ENCODE measurements at regions not wholly inside any gene's neighbourhood (a gene's known extent, or its start where the extent isn't known, plus 50 kb on each side); places are given as distances from the start of the nearest gene placed in this dataset.
"Not testable (repeated sequence)": the region's sequence is repeated elsewhere in the genome, so short reads cannot be mapped to it uniquely, and the experiment has no call there.

DNA sequence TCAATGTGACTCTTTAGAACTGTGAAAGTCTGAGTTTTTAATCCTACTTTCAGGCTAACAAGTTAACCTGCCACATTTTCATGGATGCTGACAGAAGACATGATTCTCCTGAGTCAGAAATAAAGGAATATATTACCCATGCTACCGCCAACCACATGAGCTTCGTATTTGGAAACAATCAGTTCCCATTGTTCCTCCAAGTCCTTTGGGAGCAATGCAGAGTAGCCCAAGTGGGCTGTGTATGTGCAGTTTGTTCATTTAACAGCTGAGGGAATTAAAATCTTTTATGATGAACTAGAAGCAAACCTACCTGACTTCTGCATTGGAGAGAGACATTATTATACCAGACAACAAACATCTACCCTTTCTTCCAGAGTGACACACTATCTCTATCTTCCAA, 169.3 kb upstream of the BET1 start:
- intact Hi-C loops (cut with micrococcal nuclease): loop anchor here (10.0 kb wide), 1 partner anchor 221 kb away; the partner anchor contains the start of gene COL1A2

DNA sequence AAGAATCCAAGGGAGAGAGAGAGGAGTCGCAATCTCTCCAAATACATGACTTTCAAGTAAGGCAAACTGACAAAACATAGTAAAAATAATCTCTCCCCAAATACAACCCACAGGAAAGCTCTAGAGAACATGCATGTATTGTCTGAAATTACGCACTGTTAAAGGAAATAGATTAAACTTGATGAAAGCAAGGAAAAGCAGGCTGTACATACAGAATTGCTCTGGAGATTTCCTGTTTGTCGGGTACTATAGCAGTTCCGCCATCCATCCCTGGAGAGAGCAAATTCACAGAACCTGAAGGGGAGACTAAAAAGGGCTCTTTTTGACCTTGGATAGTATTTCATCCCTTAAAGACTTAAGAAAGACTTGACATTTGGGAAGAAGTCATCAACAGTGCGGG, 170.2 kb upstream of the BET1 start:
- intact Hi-C loops (cut with micrococcal nuclease): loop anchor here (10.0 kb wide), 1 partner anchor 220 kb away; the partner anchor contains the start of gene COL1A2

DNA sequence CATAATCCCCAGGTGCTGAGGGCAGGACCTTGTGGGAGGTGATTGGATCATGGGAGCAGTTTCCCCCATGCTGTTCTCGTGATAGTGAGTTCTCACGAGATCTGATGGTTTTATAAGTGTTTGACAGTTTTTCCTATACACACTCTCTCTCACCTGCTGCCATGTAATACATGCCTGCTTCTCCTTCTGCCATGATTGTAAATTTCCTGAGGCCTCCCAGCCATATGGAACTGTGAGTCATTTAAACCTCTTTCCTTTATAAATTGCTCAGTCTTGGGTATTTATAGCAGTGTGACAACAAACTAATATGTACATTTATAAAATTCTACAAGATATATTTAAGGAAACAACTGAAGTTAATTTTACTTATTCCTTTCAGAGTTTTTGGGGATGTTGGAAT, 170.8 kb upstream of the BET1 start:
- intact Hi-C loops (cut with micrococcal nuclease): loop anchor here (10.0 kb wide), 1 partner anchor 220 kb away; the partner anchor contains the start of gene COL1A2

DNA sequence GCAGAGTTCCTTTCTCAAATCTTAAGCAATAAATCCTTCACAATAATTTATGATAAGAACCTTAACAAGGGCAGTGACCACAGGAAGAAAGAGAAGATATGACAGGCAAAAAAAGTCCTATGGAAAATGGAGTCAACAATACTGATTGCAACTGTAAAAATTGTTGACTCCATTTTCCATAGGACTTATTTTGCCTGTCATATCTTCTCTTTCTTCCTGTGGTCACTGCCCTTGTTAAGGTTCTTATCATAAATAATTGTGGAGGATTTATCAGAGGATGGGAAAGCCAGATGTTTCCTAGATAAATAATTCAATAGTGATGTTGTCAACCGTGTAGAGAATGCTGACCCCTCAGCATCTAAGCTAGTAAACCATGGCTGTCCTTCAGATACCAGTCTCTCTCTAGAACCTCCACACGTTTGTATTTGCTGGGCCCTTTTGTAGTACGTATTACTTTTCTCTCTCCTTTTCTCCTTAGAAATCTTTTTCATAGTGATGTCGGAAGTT, 172.6 kb upstream of the BET1 start:
- intact Hi-C loops (cut with micrococcal nuclease): loop anchor here (10.0 kb wide), 1 partner anchor 218 kb away; the partner anchor contains the start of gene COL1A2

DNA sequence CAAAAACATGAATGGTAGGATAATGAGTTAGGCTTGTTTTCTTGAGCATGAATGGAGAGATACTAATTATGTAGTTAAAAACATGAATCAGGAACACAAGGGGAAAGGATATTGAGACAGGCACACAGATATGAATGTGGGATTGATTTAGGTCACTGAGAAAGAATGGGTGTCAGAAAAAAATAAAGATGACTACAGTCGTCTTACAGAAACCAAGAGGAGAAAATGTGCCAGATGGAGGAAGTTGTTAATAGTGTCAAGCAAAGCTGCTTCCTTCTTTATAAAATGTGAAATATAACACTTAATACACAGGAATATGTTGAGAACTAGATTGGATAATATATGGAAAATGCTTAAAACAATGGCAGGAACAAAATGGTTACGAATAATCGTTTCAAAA, 173.3 kb upstream of the BET1 start:
- intact Hi-C loops (cut with micrococcal nuclease): loop anchor here (10.0 kb wide), 1 partner anchor 217 kb away; the partner anchor contains the start of gene COL1A2

DNA sequence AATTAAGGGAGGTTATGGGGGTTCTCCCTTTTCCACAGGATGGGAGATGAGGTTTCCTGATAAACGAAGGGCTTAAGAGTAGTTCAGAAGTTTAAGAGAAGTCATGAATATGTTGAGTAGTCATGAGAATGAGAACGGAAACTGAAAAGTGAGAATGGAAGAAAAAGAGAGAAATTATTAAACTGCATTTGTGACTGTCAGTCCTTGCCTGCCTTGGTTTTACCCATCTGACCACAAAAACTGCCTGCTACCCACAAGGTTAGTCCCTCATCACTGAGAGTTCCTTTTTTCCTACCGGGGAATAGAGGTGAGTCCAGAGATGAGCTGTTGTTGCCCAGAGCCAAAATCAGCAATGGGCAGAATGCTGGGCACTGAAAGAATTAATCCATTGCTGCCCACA, 174.1 kb upstream of the BET1 start:
- intact Hi-C loops (cut with micrococcal nuclease): loop anchor here (10.0 kb wide), 1 partner anchor 217 kb away; the partner anchor contains the start of gene COL1A2

DNA sequence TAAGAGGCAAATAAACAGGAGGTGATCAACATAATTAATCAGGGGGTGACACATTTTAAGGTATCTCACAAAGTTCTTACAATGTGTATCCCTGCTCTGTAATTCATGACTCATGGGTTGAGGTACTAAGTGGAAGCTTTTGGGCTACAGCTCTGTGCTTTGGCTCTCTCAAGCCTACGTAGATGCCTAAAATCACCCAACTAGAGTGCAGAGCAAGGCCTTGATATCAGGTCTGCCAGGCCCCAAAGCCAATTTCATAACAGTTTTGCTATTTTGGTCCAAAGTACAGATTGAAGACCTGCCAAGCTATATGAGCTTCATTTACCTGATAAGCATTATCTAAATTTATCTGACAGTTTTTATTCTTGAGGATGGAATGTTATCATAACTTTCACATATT, 175.3 kb upstream of the BET1 start:
- intact Hi-C loops (cut with micrococcal nuclease): loop anchor here (10.0 kb wide), 1 partner anchor 215 kb away; the partner anchor contains the start of gene COL1A2

DNA sequence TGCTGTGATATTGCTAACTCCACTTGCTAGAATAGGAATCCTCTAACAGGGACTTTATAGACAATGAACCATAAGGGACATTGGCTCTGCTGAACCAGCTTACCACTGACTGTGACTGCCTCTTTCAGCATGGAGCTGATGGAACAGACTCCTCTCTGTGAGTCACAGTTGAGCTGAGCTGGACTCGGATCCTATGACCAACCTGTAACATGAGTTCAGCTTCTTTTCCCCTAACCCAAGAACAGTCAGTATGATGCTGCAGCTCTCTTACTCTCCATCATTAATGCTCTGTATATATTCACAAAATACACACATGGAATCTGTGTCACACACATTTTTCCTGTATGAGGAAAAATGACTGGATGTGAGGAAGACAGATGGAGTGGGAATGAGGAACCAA, 177.9 kb upstream of the BET1 start:
- intact Hi-C loops (cut with micrococcal nuclease): no loop called here

DNA sequence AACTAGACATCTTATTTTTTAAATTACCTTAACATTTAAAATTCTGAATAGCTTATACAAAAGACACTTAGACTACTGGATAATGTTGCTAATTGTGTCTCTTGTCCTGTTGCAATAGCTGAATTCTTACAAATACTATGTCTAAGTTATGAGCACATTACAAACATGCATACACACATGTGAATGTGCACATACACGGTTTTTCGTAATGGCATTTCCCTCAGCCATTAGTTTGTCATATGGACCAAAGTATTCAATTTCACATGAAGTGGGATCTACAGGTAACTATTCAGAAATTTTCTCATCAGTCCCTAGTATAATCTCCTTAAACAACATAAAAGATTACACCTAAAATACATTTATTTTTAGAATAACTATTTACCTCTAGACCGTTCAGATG, 178.6 kb upstream of the BET1 start:
- intact Hi-C loops (cut with micrococcal nuclease): no loop called here

DNA sequence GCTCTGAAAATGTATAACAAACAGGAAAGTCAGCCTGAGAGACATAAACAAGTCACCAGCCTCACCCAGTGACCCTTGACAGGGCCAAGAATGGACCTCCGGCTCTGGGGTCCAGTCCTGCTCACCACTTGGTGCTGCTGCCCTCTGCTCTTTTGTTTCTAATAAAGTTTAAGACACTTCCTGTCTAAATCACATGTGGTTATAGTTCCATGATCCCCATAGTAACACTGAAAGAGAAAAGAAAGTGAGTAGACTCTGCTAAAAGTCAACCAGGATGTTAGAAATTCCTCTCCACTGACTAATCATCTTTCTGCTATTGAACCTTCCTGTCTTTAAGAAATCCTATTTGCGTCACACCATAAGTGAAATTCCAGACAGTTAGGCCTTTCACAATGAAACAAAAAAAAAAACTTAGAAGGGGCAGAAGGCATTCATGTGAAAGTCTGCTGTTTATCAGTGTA, 179.2 kb upstream of the BET1 start:
- intact Hi-C loops (cut with micrococcal nuclease): no loop called here

DNA sequence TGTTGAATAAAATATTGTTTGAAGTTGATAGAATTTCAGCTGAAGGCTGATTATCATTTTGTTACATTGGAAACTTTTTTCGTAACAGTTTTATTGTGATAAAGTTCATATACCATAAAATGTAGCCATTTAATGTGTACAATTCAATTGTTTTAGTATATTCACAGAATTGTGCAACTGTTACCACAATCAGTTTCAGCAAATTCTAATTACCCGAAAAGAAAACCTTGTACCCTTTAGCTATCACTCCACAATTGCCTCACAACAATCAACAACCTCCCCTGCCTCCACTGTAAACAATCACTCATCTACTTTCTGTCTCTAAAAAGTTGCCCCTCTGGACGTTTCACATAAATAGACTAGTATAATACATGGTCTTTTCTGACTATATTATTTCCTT, 179.7 kb upstream of the BET1 start:
- intact Hi-C loops (cut with micrococcal nuclease): no loop called here

DNA sequence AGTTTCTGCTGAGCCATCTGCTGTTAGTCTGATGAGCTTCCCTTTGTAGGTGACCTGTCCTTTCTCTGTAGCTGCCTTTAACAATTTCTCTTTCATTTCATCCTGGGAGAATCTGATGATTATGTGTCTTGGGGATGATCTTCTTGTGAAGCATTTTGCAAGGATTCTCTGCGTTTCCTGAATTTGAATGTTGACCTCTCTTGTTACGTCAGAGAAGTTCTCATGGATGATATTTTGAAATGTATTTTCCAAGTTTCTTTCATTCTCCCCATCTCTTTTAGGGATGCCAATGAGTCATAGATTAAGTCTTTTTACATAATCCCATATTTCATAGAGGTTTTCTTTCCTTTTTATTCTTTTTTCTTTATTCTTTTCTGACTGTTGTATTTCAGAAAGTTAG, 184.2 kb upstream of the BET1 start:
- intact Hi-C loops (cut with micrococcal nuclease): no loop called here

DNA sequence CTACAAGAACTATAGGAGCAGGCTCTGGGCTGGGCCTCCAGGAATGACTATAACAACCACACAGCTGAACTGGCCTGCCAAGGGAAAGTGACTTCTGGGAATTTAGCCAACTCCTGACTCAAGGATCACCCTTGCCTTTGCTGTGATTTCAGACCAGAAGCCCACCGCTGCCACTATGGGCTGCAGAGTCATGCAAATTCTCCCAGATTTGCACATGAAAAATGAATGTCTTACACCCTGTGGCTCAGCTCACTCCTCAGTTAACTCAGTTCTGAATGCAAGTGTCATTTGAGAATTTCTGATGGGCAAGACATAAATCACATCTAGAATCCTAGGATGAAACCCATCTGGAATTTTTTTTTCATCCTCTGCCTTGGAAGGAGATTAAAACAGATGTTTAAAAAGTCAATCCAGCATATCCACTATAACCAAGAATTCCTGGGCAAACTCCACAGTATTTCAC, 186.5 kb upstream of the BET1 start:
- intact Hi-C loops (cut with micrococcal nuclease): no loop called here

DNA sequence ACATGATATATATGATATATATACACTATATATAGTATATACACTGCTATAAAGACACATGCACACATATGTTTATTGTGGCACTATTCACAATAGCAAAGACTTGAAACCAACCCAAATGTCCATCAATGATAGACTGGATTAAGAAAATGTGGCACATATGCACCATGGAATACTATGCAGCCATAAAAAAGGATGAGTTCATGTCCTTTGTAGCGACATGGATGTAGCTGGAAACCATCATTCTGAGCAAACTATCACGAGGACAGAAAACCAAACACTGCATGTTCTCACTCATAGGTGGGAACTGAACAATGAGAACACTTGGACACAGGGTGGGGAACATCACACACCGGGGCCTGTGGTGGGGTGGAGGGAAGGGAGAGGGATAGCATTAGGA, 190.3 kb upstream of the BET1 start:
- intact Hi-C loops (cut with micrococcal nuclease): not testable (repeated sequence)

DNA sequence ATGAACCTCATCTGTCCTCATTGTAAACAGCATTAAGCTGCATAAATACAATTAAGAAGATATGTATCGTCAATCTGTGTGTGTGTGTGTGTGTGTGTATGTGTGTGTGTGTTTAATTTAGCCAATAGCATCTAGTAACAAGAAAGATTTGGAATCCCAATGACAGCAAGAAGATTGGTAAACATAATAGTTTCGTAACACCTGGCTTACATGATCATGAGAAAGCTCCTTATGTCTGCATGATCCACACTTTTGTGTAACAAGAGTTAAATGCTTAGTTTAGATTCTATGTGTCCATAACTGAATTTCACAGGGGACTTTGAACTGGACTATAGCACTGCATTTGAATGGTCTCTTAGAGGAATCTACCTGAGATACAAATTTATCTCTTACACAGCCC, 191.0 kb upstream of the BET1 start:
- intact Hi-C loops (cut with micrococcal nuclease): no loop called here

DNA sequence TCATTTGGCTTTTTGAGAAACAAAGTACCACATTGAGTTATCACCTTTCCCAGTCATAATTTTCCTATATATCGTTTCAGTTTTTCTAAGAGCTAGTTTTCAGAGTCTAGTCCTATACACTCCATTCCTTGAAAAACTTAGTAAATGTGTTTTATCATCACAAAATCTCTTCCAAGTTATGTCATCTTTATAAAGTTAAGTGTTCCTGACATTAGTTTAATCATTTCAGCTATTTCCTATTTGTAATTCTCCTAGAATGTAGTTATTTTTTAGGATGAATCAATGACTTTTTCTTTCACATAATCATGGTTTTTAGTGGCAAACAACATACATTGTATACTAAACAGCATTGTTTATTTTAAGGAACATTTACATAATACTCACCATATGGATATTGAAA, 191.7 kb upstream of the BET1 start:
- intact Hi-C loops (cut with micrococcal nuclease): no loop called here

DNA sequence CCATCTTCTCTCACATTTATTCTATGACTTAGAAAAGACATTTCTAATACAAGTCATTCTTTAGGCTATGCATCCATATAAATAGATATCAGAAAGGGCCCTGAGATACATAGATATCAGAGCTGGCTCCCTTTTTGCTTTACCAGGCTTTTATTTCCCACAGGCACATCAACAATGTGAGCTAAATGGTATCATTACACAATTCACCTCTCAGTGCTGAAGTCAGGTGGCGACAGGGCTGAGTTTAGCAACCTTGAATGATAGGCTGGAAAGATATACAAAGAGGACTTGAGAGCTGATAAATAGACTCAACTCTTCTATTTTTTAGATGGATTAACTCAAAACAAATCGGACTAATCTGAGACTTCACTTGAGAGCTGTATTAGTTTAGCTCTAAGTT, 189.2 kb upstream of the COL1A2 start:
- intact Hi-C loops (cut with micrococcal nuclease): no loop called here

DNA sequence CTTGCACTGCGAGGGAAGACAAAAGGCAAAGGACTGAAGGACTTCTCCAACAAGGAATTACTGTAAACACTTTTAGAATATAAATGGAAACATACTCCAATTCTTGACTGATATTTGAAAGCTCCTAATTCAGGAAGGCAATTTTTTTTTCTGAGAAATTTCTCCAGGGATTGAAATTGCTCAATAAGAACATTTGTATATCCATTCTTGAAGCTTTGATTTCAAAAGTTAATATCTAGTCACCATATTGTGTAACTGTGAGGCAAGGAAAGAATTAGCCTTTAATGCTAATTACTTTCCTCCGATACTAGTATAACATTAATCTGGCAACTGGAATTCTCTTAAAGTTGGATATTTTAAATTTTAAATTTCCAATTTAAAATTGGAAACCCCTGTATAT, 188.4 kb upstream of the COL1A2 start:
- intact Hi-C loops (cut with micrococcal nuclease): no loop called here

DNA sequence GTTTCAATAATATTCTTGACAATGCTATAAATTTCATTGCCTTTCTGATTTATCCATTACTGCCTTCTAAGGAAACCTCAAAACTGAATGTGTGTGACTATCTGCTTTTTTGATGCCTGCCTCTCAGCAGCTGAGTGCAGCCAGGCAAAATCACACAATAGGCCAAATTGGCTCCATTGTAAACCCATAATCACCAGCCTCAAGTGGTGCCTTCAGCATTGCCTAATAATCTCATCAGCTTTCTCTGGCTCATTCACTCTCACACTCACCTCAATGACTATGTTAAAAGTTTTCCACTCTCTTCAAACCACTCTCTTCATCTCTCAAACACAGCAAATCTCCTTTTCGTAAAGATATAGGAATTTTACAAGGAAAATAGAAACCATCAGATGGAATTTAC, 182.5 kb upstream of the COL1A2 start:
- intact Hi-C loops (cut with micrococcal nuclease): no loop called here

DNA sequence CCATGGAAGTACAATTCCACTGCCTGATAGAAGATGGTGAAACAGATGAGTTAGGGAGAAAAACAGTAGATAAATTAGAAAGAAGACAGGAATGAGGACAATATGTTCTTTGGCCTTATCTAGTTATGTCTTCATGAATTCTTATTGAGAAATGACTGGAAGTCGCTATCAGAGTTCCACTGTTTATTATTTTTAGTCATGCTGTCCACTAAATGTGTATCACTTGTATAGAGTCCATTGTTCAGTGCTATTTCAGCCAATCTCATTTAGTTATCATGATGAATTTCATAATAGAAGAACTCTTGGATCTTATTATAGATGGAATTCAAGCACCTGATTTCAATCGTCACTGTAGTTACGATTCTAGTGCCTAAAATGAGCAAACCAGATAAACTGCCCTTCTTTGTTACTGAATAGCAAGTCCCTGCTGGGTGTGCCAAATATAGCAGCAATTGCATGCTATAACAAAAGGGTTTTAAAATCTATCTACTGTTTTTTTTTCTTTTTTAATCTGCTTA, 177.7 kb upstream of the COL1A2 start:
- intact Hi-C loops (cut with micrococcal nuclease): no loop called here

DNA sequence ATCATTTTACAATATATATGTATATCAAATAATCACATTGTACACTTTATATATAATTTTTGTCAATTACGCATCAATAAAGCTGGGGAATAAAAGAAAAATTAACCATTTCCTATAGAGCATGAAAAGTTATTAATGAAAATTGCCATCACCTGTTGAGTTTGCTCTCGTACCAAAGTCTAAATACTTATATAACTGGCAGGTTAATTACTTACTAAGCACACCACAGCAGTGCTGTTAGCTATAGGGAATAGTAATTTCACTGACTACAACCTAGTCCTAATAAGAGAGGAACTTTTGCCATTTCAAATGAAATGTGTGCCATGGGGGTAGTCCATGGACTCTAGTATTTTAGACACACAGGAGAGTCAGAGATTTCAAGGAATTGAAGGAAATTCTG, 176.9 kb upstream of the COL1A2 start:
- intact Hi-C loops (cut with micrococcal nuclease): no loop called here

DNA sequence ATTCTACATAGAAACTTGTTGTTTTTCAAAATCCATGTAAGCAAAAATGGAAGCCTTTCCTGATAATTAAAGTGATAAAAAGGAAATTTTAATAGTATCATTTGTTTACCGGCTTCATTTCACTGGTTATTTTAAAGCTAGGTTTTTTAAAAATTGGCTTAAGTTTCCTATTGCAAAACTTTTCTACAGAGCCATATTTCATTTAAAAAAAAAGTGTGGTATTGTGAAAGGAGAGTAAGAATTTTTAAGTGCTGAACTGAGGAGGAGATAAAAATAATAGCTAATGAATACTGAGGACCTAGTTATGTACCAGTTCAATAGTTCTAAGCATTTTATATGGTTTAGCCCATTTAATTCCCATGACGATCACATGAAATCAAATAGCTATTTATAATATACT, 172.2 kb upstream of the COL1A2 start:
- intact Hi-C loops (cut with micrococcal nuclease): no loop called here

DNA sequence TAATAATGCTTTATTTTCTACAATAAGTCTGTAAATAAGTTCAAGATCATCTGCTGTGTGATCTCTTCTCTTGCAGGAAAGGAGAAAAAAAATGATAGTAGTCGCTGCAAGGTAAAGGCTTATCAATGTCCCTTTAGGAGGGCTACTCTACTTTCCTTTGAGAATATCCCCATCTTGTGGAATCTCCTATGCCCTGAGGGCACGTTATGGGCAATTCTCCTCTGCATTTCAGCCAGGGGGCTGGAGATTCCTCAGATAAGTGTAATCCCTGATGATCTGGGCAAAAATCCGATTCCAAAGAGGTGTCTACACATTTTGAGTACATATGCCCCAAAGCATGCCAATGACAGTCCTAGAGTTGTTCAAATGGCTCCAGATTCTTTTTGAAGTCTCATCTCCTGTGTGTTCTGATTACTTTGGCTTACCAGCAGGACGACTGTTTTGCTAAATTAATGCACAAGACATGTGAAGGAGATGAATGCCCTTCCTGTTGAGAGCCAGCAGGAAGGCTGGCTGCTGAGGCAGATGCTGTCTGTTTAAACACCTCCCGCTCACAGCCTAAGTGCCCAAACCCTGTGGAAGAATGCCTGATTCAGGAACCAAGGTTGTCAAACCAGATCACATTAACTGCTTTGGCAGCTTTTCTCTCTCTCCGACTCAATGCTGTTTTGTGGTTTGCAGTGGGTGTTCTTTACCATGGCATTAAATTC, 171.2 kb upstream of the COL1A2 start:
- intact Hi-C loops (cut with micrococcal nuclease): no loop called here

All from T-helper 2 cell treated with Interferon-gamma antibody and Interleukin-4, amounts not matched to agents 100 ng/mL and 5 ng/mL, for 36 hours (primary cell).